ENCODE measurements at regions not wholly inside any gene's neighbourhood (a gene's known extent, or its start where the extent isn't known, plus 50 kb on each side); places are given as distances from the start of the nearest gene placed in this dataset.
A peak's percentile ranks its signal among the peaks of the same experiment; 100 is the strongest.

DNA sequence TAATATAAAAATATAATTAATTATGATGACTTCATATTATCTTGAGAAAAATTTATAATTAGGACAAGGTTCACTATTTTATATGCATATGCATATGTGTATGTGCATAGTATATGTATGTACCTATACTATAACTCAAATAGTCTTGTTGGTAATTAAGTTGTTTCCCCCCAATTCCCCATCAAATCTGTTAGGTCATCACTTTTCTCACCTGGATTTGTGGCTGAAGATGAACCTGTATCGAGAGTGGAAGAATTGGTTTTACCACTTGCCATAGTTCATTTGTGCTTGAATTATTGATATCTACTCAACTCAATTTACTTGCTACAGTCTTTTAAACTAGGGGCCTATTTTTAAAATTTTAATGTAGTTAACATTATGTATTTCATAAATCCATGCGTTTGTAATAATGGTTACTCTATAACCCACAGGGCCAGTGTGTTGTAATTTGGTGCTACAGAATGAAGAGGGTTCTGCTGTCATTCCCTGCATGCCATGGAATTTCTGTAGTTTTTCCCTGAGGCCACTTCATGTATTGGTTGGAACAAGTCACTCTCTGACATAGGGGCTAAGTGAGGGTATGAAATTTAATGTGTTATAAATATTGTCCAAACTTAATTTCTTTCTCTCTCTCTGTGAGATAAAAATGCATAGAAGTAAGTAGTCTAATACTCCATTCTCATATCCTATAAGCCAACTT, 74.9 kb downstream of the TAF11L14 start:
- no peak for DNase-seq (ENCODE audit: low read depth)
- TF ChIP-seq, protein P1, sequence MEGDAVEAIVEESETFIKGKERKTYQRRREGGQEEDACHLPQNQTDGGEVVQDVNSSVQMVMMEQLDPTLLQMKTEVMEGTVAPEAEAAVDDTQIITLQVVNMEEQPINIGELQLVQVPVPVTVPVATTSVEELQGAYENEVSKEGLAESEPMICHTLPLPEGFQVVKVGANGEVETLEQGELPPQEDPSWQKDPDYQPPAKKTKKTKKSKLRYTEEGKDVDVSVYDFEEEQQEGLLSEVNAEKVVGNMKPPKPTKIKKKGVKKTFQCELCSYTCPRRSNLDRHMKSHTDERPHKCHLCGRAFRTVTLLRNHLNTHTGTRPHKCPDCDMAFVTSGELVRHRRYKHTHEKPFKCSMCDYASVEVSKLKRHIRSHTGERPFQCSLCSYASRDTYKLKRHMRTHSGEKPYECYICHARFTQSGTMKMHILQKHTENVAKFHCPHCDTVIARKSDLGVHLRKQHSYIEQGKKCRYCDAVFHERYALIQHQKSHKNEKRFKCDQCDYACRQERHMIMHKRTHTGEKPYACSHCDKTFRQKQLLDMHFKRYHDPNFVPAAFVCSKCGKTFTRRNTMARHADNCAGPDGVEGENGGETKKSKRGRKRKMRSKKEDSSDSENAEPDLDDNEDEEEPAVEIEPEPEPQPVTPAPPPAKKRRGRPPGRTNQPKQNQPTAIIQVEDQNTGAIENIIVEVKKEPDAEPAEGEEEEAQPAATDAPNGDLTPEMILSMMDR (conservative IDR thresholded peaks at IDR 0.05; ENCODE audit: control insufficient read depth, insufficient read depth, low read depth, low read length), result no peak
- H3K4me3 ChIP-seq (ENCODE audit: control insufficient read depth, low read depth, low read length), result no peak overlapping the region

DNA sequence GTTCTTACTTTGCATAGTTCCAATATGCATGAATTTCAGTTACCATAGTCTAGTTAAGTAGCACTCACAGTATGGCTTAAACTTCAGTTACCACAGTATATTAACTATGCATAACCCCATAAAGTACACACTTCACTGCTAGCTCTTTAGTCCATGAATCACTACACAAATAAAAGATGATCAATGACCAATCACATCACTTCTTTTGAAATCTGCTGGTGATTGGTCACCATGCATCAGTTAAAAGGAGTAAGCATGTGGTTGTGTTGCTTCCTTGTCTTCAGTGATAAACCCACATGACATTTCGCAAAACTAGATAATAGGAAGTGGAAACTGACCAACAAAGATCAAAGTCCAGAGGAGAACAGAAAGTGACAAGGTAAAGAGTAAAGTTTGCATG, 79.0 kb downstream of the TAF11L14 start:
- H3K4me3 ChIP-seq (ENCODE audit: control insufficient read depth, low read depth, low read length), result no peak overlapping the region
- DNase-seq (ENCODE audit: low read depth), result no peak
- TF ChIP-seq, protein P1 (conservative IDR thresholded peaks at IDR 0.05; ENCODE audit: control insufficient read depth, insufficient read depth, low read depth, low read length), result no peak

DNA sequence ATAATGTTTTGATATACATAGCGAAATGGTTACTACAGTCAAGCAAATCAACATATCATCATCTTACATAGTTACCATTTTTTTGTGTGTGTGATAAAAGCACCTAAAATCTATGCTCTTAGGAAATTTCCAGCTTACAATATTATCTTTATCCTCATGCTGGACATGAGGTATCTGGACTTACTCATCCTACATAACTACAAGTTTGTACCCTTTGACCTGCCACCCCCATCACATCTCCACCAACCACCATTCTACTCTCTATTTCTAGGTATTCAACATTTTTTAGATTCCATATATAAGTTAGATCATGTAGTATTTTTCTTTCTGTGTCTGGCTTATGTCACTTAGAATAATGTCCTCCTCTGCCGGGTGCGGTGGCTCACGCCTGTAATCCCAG, 79.9 kb downstream of the TAF11L14 start:
- DNase-seq (ENCODE audit: low read depth), result no peak
- TF ChIP-seq, protein P1 (conservative IDR thresholded peaks at IDR 0.05; ENCODE audit: control insufficient read depth, insufficient read depth, low read depth, low read length), result no peak
- no peak overlapping the region for H3K4me3 ChIP-seq (ENCODE audit: control insufficient read depth, low read depth, low read length)

DNA sequence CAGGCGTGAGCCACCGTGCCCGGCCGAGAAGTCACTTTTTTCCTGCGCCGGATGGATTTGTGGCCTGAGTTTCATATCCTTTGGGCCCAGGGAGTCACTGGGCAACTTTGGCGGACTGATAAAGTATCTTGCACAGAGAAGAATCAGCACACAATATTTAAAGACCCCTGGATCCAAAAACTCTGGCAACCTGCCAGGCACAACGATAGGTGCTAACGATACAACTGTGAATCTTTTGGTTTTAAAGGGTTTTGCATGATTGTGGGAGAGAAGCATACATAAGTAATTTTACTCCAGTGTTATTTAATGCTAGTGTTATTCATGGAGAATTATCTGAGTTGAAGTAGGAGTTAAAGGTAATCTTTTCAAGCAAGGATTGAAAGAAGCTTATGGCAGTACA, 85.3 kb downstream of the TAF11L14 start:
- no peak overlapping the region for H3K4me3 ChIP-seq (ENCODE audit: control insufficient read depth, low read depth, low read length)
- no peak for DNase-seq (ENCODE audit: low read depth)
- TF ChIP-seq, protein P1 (conservative IDR thresholded peaks at IDR 0.05; ENCODE audit: control insufficient read depth, insufficient read depth, low read depth, low read length), result no peak

DNA sequence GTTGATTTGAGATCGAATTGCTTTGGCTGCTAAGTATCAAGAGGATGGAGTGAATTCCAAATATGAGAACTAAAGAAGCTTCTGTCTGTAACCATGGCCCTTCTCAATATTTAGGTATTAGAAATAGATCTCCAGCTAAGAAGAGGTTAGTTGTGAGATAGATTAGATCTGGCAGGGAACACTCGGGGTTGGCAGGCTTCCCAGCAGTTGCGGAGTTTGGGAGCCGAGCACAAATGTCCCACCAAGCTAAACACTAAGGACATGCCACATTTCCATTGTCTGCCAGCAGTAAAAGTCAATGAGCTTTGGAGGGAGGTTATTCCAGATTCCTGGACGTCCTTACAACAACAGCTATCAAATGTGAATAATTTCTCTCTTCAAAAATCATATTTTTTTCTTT, 85.8 kb downstream of the TAF11L14 start:
- TF ChIP-seq, protein P1 (conservative IDR thresholded peaks at IDR 0.05; ENCODE audit: control insufficient read depth, insufficient read depth, low read depth, low read length), result no peak
- no peak for DNase-seq (ENCODE audit: low read depth)
- H3K4me3 ChIP-seq (ENCODE audit: control insufficient read depth, low read depth, low read length), result no peak overlapping the region

DNA sequence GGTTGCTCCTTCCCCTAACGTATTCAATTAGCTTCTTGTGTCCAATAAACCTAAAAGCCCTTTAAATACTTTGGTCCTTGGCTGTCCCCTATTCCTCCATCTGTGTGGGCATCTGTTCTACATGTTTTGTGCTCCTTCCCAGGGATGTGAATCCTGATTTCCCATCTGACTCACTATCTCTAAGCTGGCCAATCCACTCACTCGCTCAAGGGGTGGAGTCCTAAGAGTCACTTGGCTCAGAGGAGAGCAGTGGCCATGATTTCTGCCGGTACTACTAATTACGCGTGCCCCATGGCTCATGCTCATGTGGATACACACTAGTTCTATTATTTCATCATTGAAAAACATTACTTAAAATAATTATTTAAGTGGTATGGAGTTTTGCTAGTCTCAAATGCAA, 89.6 kb downstream of the TAF11L14 start:
- TF ChIP-seq, protein P1 (conservative IDR thresholded peaks at IDR 0.05; ENCODE audit: control insufficient read depth, insufficient read depth, low read depth, low read length), result no peak
- no peak overlapping the region for H3K4me3 ChIP-seq (ENCODE audit: control insufficient read depth, low read depth, low read length)
- DNase-seq (ENCODE audit: low read depth), result peak; percentile 17

DNA sequence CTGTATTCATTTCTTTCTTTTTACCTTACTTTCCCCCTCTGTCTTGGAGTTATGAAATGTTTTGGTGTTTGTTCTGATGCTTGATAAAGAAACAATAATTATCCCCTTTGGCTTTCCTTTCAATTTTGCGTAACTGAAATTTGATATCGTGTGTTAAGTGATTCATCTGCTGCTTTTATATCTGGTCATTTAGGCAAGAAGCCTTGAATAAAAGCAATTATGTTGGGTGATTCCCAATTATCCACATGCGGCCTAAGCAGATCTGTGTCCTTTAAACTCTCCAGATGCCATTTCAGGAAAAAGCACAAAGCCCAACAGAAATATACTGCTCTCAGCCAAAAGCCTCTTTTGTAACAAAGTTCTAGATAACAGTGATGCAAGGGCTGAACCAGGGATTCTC, 92.8 kb downstream of the TAF11L14 start:
- TF ChIP-seq, protein P1 (conservative IDR thresholded peaks at IDR 0.05; ENCODE audit: control insufficient read depth, insufficient read depth, low read depth, low read length), result no peak
- no peak for DNase-seq (ENCODE audit: low read depth)
- no peak overlapping the region for H3K4me3 ChIP-seq (ENCODE audit: control insufficient read depth, low read depth, low read length)
